Gastroesophageal sphincter (tissue), 4 donors: ENCODE measurements at regions not wholly inside any gene's neighbourhood (a gene's known extent, or its start where the extent isn't known, plus 50 kb on each side); places are given as distances from the start of the nearest gene placed in this dataset.

Source experiments
- ATAC-seq: fragments of 150-250 bp; one replicate; pipeline ENCODE4 v1.9.1; 2016; ENCODE audit warnings: mild to moderate bottlenecking, moderate library complexity
- H3K27ac ChIP-seq, 4 donors: fragments of 200-600 bp; sonication (generic) in 3 of 4; 1 replicate in 3 of 4; 2 replicates in 1 of 4; pipeline ENCODE4 v1.5.1; 2016 to 2019
- H3K27me3 ChIP-seq: fragments of 200-600 bp; sonication (generic); one replicate; pipeline ENCODE4 v1.5.1; 2019
- H3K36me3 ChIP-seq, 2 donors: fragments of 200-600 bp; sonication (generic); one replicate each; pipeline ENCODE4 v1.5.1; 2019; ENCODE audit warnings: control low read depth in 1 of 2
- H3K4me1 ChIP-seq, 3 donors: fragments of 200-600 bp; sonication (generic); 1 replicate in 2 of 3; 2 replicates in 1 of 3; pipeline ENCODE4 v1.5.1; 2016 to 2019; ENCODE audit warnings: control low read depth in 2 of 3
- H3K4me3 ChIP-seq, 2 donors: fragments of 200-600 bp; sonication (generic); one replicate each; pipeline ENCODE4 v1.5.1; 2019; ENCODE audit warnings: mild to moderate bottlenecking in 1 of 2, moderate library complexity in 1 of 2
- H3K9me3 ChIP-seq, 3 donors: fragments of 200-600 bp; sonication (generic); one replicate each; pipeline ENCODE4 v1.5.1; 2017 to 2019; ENCODE audit warnings: control low read depth in 2 of 3
- CTCF ChIP-seq, 4 experiments: fragments of 200-600 bp in 2 of 4; fragments of 450-650 bp in 2 of 4; sonication (generic) in 1 of 4; IDR thresholded peaks; one replicate each; pipeline ENCODE4 v1.5.1; 2017 to 2019; ENCODE audit warnings: antibody characterized with exemption in 4 of 4, mild to moderate bottlenecking in 2 of 4, moderate library complexity in 2 of 4
- EP300 ChIP-seq: sonication (generic); formaldehyde crosslinking; IDR thresholded peaks from one replicate; pipeline ENCODE4 v1.6.1; 2017; ENCODE audit warnings: antibody characterized with exemption, mild to moderate bottlenecking
- POLR2A ChIP-seq, 2 donors: fragments of 450-650 bp; IDR thresholded peaks; one replicate each; pipeline ENCODE4 v1.6.1; 2017; ENCODE audit warnings: antibody characterized with exemption in 2 of 2, mild to moderate bottlenecking in 2 of 2, moderate library complexity in 1 of 2
- POLR2AphosphoS5 ChIP-seq: sonication (generic); formaldehyde crosslinking; IDR thresholded peaks from one replicate; pipeline ENCODE4 v1.6.1; 2017; ENCODE audit warnings: antibody characterized with exemption
- WGBS, 2 donors: methylation state at CpG; one replicate each; pipeline ENCODE4 v1.1.5; 2018; ENCODE audit warnings: low coverage in 1 of 2; 5-methylcytosine and 5-hydroxymethylcytosine counted together

GRCh38 chr4:92059615-92060014, 244.2 kb upstream of the GRID2 start:
- Histone ChIP-seq H3K27me3 (no peaks in the 10 kb centered on the region), H3K9me3 (no peaks in the 10 kb centered on the region), H3K36me3 (no peaks in the 10 kb centered on the region), H3K4me1 (no peaks in the 10 kb centered on the region), H3K27ac (no peak overlapping the region), H3K4me3 (no peak overlapping the region)
- ATAC-seq, result no peak
- TF ChIP-seq CTCF (IDR thresholded peaks at IDR 0.05), result no peak
- no peak for TF ChIP-seq POLR2AphosphoS5
- no peak for TF ChIP-seq EP300
- TF ChIP-seq POLR2A (IDR thresholded peaks at IDR 0.05), result no peak

- Histone ChIP-seq H3K36me3 (no peaks in the 10 kb centered on the region), H3K4me1 (no peaks in the 10 kb centered on the region), H3K9me3 (no peaks in the 10 kb centered on the region), H3K4me3 (no peak overlapping the region), H3K27me3 (no peaks in the 10 kb centered on the region), H3K27ac (no peak overlapping the region)
- 89 to 100% methylated on average over 1 of the region's 2 CpGs for WGBS, 2 donors
- ATAC-seq, result no peak
- TF ChIP-seq CTCF (IDR thresholded peaks at IDR 0.05), result no peak
- TF ChIP-seq POLR2A (IDR thresholded peaks at IDR 0.05), result no peak
- TF ChIP-seq POLR2AphosphoS5, result no peak
- no peak for TF ChIP-seq EP300
Measured at GRCh38 chr4:92060333-92060732, 243.4 kb upstream of the GRID2 start.

GRCh38 chr4:92064574-92064973, 239.2 kb upstream of the GRID2 start:
- no peak for ATAC-seq
- TF ChIP-seq CTCF (IDR thresholded peaks at IDR 0.05) (no peak), POLR2A (IDR thresholded peaks at IDR 0.05) (no peak), EP300 (no peak), POLR2AphosphoS5 (no peak)
- Histone ChIP-seq H3K4me1 (no peaks in the 10 kb centered on the region), H3K27me3 (no peaks in the 10 kb centered on the region), H3K27ac (no peak overlapping the region), H3K9me3 (no peaks in the 10 kb centered on the region), H3K36me3 (no peaks in the 10 kb centered on the region), H3K4me3 (no peak overlapping the region)
- WGBS, 2 donors, result 100% methylated on average over 2 of the region's 4 CpGs

- ATAC-seq, result no peak
- no peak for TF ChIP-seq EP300
- no peak for TF ChIP-seq POLR2AphosphoS5
- TF ChIP-seq CTCF (IDR thresholded peaks at IDR 0.05), result no peak
- TF ChIP-seq POLR2A (IDR thresholded peaks at IDR 0.05), result no peak
- no peaks in the 10 kb centered on the region for H3K4me1 ChIP-seq
Measured at GRCh38 chr4:92066485-92066884, 237.3 kb upstream of the GRID2 start.

GRCh38 chr4:92071587-92071986, 232.2 kb upstream of the GRID2 start:
- peaks cover 0 to 12% (median 0%) of the 10 kb centered on the region in 3 donors for H3K9me3 ChIP-seq
- ATAC-seq, result no peak
- TF ChIP-seq POLR2AphosphoS5 (no peak), EP300 (no peak), POLR2A (IDR thresholded peaks at IDR 0.05) (no peak), CTCF (IDR thresholded peaks at IDR 0.05) (no peak)
- no peak overlapping the region for H3K27ac ChIP-seq
- no peaks in the 10 kb centered on the region for H3K4me1 ChIP-seq
- 100% methylated on average over 1 of the region's 1 CpG; no CpG with 5 or more reads in 1 of the 2 donors for WGBS, 2 donors
- H3K36me3 ChIP-seq, result no peaks in the 10 kb centered on the region
- H3K27me3 ChIP-seq, result no peaks in the 10 kb centered on the region
- no peak overlapping the region for H3K4me3 ChIP-seq

More at GRCh38 chr4:92066485-92066884, 237.3 kb upstream of the GRID2 start:
- Histone ChIP-seq H3K27ac (no peak overlapping the region), H3K4me3 (no peak overlapping the region), H3K27me3 (no peaks in the 10 kb centered on the region), H3K9me3 (peaks cover 0 to 6% (median 0%) of the 10 kb centered on the region in 3 donors), H3K36me3 (no peaks in the 10 kb centered on the region)
